T-helper 2 cell treated with Interferon-gamma antibody and Interleukin-4, amounts not matched to agents 100 ng/mL and 5 ng/mL, for 36 hours (primary cell): ENCODE measurements at regions not wholly inside any gene's neighbourhood (a gene's known extent, or its start where the extent isn't known, plus 50 kb on each side); places are given as distances from the start of the nearest gene placed in this dataset.

Experiments
- intact Hi-C: fragments of 100-400 bp; cut with micrococcal nuclease; formaldehyde crosslinking; loops from one replicate; pipeline ENCODE4 v1.15.1; 2023

DNA sequence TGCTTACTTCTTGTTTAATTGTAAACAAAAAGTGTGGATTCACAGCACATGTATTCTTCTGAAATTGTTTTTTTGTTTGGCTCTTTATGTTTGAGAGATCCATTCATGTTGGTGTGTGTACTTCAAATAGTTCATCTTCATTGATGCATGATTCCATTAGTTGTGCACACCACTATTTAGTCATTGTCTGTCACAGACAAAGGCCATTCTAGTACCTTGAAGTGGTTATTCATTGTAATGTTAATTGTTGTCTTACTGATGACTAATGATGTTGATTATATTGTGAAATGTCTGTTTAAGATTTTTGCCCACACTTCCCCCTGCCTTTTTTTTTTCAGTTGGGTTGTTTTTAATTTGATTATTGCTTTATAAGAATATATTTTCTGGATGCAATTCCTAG lies 391.3 kb downstream of the DIRAS2 start:
- intact Hi-C loops, result no loop called here

DNA sequence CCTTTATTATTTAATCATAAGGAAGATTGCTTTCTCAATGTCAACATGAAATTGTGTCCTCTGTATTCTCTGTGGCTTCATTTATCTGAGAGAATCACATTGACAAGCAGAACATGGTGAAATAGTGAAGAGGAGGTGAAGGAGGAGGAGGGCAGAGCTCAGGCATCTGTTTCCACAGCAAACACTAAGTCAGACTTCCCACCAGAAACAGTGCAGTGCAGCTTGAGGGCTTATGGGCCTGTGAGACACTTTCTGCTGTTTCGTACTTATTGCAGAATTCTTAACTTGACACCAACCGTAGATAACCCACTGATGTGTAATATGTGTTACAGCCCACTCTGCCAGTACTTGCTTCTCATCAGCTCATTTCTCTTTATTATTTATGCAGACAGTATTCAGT lies 386.3 kb downstream of the DIRAS2 start:
- intact Hi-C loops, result no loop called here

DNA sequence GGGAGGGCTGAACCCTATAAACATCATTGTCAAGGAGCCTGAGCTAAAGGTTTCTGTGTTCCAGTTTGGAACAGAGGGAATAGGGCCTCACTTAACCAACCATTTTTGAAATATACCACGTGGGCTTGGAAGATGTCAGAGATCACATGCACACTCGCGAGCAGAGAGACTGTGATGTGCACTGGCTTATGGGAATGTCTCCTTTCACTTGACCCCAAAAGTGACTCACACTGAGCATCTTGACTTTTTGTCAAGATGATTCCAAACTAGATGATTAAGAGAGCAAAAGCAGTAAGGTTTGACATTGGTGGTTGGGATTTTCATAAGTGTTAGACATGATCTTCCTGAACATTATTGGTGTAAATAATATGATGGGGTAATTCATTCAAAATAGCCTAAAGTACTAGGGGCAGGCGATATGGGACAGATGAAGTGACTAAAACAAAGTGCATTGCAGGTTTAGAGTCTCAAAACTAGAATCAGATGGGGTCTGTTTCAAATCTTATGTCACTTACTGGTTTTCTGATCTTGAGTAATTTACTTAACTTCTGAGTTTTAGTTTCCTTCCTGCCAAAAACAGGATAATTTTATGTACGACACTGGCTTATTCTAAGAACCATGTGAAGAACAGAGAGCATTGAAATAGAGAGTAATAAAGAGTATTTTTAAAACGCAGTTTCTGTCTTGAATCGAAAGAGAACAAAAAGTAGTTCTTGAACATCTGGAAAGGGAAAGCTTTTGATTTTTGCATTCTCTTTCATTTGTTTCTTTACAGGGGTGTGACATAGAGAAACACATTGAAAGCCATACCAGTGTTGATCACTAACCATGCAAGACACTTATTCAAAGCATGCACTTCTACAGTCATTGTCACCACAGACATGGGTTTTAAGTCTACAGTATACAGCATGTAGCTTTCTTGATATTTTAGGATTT lies 383.0 kb downstream of the DIRAS2 start:
- intact Hi-C loops, result no loop called here

DNA sequence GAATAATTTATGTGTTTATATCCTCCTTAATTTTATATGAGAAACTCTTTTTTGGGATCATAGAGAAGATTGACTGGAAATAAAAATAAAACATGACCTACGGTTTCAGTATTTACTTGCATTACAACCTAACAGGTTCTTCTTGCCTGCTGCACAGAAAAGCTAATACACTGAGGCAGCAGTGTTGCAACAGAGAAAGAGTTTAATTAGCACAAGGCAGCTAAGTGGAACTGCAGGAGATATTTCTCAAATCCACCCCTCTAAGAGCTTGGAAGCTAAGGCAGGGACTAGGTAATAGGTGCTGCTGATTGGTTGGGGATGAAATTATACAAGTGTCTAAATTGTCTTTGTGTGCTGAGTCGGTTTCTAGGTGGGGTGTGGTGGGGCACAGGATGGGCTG lies 380.9 kb downstream of the DIRAS2 start:
- intact Hi-C loops, result no loop called here

DNA sequence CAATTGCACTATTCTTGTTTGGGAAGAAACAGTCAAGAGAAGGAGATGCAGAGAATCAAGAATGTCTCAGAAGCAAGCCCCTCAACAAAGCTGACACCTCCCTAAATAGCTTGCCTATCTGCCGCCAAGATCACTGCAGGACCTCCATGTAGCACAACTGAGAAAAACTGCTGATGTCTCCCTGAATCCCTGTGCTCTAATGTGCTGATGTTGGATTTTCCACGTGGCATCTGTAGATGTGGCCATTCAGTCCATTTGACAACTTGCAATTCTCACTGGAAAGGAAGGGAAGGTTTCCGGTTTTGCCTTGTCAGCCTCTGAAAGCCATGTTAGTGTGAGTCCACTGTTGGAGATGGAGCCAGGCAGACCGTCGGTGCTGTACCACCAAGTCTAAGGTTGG lies 374.0 kb downstream of the DIRAS2 start:
- intact Hi-C loops, result no loop called here

DNA sequence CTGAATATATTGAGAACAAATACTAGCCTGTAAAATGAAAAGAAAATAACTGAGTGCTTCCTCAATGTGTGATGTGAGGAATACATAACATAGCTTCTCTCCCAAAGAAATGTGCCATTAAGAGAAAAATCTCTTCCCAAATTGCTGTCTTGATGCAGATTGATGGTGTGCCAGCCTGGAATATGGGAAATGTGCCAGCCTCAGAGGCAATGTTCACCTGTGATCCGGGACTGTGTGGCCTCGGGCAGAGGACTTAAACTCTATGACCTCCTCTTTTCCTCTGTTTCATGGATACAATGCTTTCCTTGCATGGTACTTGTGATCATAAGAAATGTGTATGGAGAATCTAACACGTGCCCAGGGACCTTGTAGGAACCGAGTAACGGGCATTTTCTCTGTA lies 370.9 kb downstream of the DIRAS2 start:
- intact Hi-C loops, result no loop called here

DNA sequence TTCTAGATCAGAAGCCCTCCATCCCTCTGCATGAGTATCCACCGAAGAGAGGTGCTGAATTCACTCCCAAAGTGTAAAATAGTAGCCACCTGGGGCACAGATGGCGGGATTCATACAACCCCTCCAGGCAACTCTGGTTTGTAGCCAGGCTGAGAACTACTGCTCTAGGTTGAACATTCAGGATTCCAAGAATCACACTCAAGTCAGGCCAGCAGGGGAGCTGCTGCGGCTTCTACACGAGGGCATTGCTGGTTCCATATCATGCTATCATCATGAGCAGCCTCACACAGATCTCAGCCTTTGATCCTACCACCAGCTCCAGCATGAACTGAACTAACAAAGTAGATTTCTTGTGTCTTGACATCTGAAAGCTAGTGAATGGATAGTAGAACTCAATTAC lies 367.9 kb downstream of the DIRAS2 start:
- intact Hi-C loops, result no loop called here

DNA sequence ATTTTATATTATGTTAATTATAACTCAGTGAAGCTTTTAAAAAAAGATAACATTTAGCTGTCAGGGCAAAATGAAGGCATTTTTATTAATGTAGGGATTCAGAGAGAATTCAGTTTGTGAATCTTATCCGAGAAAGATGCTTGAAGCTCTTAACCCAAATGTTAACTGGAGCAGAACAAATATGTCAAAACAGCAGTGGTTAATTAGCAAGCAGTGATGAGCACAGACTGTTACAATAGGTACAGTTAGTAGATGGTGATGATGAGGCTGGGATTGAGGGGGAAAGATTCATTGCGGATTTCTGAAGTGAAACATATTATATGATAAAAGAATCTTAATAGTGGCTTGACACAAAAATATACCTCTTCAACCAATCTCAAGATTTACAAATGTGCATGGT lies 356.7 kb downstream of the DIRAS2 start:
- intact Hi-C loops, result no loop called here

DNA sequence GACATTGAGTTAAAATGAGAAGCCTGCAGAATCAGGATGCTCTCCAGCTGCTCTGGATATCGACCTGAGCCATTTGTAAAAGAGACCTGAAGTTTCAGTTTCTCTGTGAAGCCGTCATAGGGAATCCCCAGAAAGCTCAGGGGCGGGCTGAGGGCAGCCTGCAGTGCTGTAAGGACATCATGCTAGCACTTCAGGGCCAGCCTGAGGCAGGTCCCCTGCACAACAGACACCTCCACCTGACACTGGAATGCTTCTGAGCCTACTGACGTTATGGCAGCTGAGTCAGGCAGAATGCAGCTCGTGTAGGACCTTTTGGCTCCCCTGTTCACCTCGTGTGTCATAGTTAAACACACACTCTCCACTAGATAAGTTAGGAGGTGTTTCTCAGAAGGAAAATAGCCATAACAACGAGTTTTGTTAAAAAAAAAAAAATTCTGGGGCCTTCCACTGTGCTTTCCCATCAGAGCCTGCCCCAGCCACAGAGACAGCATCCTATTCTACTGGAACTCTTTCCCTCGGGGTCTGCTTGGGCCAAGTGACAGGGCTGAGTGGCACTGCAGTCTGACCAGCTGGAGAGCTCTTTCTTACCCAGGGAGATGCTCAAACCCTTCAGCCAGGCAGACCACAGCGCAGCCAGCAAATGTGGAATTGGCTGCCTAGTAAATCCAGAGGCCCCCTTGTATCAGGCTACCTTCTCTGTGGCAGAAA lies 354.9 kb downstream of the DIRAS2 start:
- intact Hi-C loops, result no loop called here

DNA sequence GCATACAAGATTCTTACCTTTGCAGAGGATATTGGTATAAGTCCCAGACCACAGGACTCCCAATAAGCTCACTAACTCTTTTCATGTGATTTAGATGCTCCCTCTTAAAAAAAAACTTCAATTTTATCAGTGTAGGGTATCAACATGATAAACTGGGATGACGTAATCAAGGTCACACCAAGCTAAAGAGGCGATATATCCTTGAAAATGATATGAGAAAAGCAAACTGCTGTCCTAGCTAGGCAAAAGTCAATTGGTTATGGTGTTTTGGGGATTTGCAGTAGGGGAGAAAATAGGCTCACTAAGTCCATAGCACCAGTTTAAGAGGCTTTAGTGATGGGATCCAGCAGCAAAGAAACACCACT lies 354.4 kb downstream of the DIRAS2 start:
- intact Hi-C loops, result no loop called here

DNA sequence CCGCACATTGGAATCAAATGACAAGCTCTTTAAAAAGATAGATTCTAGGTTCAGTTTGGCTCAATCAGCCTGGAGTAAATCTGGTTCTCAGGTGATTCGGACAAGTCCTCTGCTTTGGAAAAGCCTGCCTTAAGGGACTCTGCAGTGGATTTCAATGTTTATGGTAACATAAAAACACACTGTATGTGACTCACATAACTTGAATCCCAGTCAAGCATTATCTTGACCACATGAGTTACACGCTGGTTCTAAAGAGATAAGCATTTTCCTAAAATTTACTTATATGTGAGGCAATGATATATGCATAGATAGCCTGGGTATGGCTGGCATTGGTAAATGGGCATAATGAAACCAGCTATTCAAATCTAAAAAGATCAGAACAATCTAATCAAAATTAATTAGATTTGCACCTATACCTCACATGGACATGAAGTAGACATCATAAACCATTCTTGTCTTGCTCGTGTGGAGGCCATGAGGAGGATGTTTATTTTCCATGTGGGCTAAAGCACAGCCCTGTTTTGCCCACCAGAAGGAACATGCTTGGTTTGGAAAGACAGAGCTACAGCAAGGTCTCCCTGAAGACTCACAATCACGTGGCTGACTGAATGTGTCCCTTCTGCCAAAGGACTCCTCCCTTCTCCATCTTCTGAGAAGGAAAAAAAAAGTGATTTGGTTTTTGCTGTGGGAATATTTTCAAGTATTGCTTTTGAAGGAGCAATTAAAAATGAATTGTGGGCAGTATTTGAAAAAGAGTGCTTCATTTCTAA lies 351.7 kb downstream of the DIRAS2 start:
- intact Hi-C loops, result no loop called here

DNA sequence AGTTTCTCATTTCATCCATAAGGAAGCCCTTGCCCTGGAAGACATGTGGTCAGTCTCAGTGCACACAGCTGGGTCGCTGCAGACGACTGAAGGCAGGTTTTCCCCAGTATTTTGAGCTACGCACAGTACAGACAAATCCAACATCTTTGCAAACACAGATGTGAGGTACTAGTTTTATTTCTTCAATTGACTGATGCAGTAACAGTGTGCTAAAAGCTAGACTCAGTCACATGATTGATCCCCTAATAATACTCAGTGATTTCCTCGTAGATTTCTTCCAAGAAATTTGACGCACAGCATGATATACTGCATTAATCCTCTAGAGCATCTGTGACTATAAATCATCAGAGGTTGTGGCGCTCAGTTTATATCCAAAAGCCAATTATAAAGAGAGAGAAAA lies 346.1 kb downstream of the DIRAS2 start:
- intact Hi-C loops, result no loop called here

DNA sequence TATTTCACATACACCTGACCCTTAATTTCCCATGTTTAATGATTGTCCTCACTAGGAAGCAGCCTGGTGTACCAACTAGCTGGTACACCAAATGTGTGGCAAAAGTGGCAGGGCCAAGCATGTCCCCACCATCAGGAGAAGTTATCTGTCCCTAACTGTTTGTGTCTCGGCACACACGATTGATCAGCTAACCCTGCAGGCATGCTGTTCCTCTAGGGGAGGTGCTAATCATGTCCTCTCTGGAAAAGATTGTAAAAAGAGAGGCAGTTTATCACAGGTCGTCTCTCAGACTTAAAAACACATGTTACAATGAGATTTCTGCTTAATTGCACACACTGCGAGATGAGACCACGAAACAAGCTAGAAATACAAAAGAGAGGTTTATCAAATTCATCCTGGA lies 342.7 kb downstream of the DIRAS2 start:
- intact Hi-C loops, result no loop called here

DNA sequence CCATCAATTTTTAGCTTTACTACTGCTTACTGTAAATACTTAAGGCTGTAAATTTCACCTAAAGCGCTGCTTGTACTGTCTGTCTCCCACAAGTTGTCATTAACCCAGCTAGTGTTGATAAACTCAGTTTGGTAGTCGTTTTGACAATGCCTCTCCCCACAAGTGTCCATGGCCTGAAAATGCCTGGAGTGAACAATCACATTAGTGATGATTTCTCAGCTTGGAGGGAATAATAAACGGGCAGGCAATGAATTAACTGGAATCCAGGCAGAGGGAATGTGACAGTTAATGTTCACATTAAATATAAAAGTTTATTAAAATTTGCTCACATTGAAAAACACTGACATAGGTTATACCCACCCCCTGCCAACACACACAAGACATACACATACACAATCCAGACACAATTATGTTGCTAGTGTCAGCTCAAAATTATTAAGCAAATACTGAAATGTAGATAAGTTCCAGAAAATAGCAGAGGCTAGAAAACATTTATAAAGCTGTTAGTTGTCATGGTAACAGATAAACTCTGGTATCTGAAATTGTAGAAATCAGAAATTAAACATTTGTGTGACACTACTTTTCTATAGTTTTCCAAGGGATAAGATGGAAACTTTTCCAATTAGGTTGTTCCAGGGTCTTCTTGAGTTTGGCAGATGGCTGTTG lies 341.9 kb downstream of the DIRAS2 start:
- intact Hi-C loops, result no loop called here

DNA sequence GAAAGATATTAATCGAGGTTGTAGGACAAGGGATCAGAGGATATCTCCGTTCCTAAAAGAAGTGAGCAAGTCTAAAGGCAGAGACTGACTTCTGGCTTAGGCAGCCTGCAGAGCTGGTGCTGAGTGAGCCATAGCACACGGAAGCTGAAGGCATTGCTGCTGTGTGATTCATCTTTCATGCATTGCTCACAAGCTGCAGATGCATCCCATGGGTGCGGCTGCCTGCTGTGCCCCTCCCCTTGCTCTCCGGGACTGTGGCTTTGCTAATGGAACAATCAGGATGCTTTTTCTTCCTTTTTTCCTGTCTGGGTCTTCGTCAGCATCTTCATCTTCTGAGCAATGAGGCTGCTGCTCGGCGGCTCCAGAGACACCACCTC lies 341.4 kb downstream of the DIRAS2 start:
- intact Hi-C loops, result no loop called here

DNA sequence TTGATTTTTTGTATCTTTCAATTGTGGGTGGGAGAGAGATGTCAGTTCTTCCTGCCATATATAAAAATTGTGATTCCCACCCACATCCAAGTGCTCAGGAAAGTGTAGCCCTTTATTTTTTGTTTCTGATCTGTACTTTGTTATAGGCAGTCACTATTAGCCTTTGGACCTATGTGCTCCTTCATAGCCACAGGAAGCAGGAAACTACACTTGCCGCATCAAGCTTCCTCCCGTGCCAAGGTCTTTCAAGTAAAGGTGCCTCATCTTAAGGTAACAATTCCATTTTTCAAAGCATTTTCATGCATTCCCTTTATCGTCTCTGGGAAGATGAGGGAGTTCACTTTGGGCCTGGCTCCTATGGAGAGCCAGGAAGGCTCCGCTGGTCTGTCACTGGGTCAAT lies 339.0 kb downstream of the DIRAS2 start:
- intact Hi-C loops, result no loop called here

DNA sequence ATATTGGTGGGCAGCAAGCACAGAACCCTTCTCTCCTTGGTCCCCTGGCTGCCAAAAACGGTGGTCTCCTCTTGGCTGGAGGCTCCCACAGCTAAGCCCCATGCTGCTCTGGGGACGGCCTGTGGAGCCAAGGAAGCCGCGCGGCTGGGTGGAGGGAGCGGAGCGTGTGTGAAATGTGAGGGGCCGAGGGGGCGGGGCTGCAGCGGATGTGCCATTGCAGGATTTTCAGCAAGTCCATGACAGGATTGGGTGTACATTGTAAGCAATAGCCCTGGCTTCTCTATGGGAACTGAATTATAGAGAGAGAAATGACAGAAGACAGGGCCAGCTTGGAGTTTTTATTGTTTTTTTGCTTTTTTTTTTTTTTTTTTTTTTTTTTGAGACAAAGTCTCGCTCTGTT lies 336.5 kb downstream of the DIRAS2 start:
- intact Hi-C loops, result no loop called here

DNA sequence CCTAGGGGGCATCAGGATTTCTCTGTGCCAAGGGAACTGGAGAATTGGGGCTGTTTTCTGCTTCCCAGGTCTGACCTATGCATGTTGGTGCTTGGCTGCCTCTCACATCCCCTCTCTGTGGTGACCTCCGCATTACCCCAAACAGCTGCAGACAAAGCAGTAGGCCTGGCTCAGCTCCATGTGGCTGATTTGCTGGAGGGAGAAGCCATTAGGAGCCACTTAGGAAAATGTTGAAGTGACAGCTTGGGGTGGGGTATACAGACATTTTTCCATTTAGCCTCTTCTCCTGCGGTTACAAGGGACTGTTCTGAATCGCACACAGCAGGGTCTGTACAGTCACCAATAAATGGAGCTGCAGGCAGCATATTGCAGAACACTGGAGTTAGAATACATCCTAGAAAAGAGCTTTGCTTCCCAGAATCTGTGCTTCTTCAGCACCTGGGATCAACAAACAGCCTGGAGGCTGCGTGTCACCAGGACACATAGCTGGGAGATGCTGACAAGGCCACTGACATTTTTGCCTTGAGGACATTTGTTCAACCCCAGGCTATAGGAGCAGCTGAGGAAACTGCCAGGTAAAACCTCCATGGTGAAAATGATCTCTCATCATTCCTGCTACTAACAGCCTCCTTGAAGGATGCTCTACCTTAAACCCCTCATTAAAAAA lies 335.3 kb downstream of the DIRAS2 start:
- intact Hi-C loops, result no loop called here

DNA sequence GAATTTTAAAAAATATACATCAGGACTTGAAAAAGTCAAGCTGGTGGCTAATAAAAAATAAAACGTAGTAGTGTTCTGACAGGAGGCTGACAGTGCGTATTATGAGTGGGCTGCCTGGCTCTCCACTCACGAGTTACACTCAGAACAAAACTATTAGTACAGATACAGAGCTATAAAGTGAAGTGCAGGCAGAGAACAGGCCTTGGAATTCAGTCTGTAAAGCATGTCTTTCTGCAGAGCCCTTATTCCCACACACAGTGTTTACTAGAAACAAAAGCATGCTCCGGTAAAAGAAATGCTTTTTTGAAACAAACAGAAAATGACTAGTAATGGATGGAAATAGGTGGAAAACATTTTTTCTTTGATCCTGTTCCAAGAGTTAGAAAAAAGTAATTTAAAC lies 334.7 kb downstream of the DIRAS2 start:
- intact Hi-C loops, result no loop called here

DNA sequence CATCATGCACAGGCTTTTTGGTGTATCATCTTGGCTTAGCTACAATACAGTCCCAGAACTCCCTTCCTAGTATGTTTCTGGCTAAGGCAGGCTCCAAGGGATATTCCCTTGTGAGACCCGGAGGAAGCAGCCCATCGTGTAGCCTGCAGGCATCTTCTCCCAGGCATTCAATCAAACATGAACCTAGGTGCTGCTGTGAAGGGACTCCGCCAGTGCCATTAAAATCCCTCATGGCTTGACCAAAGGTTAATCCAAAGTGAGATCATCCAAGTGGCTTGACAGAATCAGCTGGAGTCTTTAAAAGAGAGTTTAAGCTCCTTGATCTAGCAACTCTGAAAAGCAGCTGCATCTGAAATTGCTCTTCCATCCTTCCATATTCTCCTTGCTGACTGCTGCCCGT lies 333.9 kb downstream of the DIRAS2 start:
- intact Hi-C loops, result no loop called here
